Mesenchymal stem cell (in vitro differentiated cells and primary cell): ENCODE measurements at regions not wholly inside any gene's neighbourhood (a gene's known extent, or its start where the extent isn't known, plus 50 kb on each side); places are given as distances from the start of the nearest gene placed in this dataset. TPM values are rescaled to one million over a fixed set of nuclear protein-coding genes. Genes with fewer than 3 reads are reported as not detected.

Experiments used
- DNase-seq: peaks from one replicate; pipeline ENCODE4 v3.0.0-alpha.2; 2013
- H2AFZ ChIP-seq: one replicate; pipeline ENCODE4 v1.6.1; 2013; ENCODE audit warnings: low read depth, mild to moderate bottlenecking, control low read depth, inconsistent platforms, low read length, moderate library complexity
- H2AK5ac ChIP-seq: 2 replicates; pipeline ENCODE4 v1.6.1; 2013; ENCODE audit warnings: low read length, moderate library complexity, mild to moderate bottlenecking, inconsistent platforms; ENCODE audit not compliant: severe bottlenecking
- H2BK120ac ChIP-seq: one replicate; pipeline ENCODE4 v1.6.1; 2013; ENCODE audit warnings: low read depth, mild to moderate bottlenecking, inconsistent platforms, low read length, moderate library complexity
- H2BK12ac ChIP-seq, 2 experiments: one replicate each; pipeline ENCODE4 v1.6.1; 2013; ENCODE audit warnings: inconsistent platforms in 2 of 2, low read length in 2 of 2, mild to moderate bottlenecking in 2 of 2, moderate library complexity in 2 of 2, control low read depth in 1 of 2
- H2BK15ac ChIP-seq: one replicate; pipeline ENCODE4 v1.6.1; 2013; ENCODE audit warnings: mild to moderate bottlenecking, low read depth, inconsistent platforms; ENCODE audit not compliant: poor library complexity, severe bottlenecking
- H2BK5ac ChIP-seq: 2 replicates; pipeline ENCODE4 v1.6.1; 2013; ENCODE audit warnings: low read depth, mild to moderate bottlenecking, low read length, control low read depth, inconsistent platforms; ENCODE audit not compliant: poor library complexity, severe bottlenecking
- H3K14ac ChIP-seq, 2 experiments: one replicate each; pipeline ENCODE4 v1.6.1; 2013; ENCODE audit warnings: inconsistent platforms in 2 of 2, low read length in 2 of 2, control low read depth in 1 of 2, mild to moderate bottlenecking in 1 of 2, moderate library complexity in 1 of 2
- H3K18ac ChIP-seq, 2 experiments: one replicate each; pipeline ENCODE4 v1.6.1; 2013; ENCODE audit warnings: inconsistent platforms in 2 of 2, low read length in 2 of 2, control low read depth in 1 of 2, low read depth in 1 of 2, mild to moderate bottlenecking in 1 of 2
- H3K23ac ChIP-seq, 2 experiments: one replicate each; pipeline ENCODE4 v1.6.1; 2013; ENCODE audit warnings: inconsistent platforms in 2 of 2, low read length in 2 of 2, mild to moderate bottlenecking in 2 of 2, moderate library complexity in 2 of 2, control low read depth in 1 of 2
- H3K27ac ChIP-seq: 2 replicates; pipeline ENCODE4 v1.5.1; 2013; ENCODE audit warnings: mild to moderate bottlenecking, moderate library complexity, low read length, control low read depth, inconsistent platforms; ENCODE audit not compliant: poor library complexity, severe bottlenecking
- H3K27me3 ChIP-seq, 2 experiments: 2 replicates each; pipeline versions ENCODE4 v1.6.1 to v1.7.0; 2013; ENCODE audit warnings: low read length in 2 of 2, mild to moderate bottlenecking in 2 of 2, moderate library complexity in 2 of 2, control low read depth in 1 of 2, inconsistent platforms in 1 of 2; ENCODE audit not compliant: control insufficient read depth in 1 of 2, insufficient read depth in 1 of 2
- H3K36me3 ChIP-seq, 2 experiments: 2 replicates each; pipeline versions ENCODE4 v1.6.1 to v1.7.0; 2013; ENCODE audit warnings: low read length in 2 of 2, control low read depth in 1 of 2, inconsistent platforms in 1 of 2, low read depth in 1 of 2, mild to moderate bottlenecking in 1 of 2; ENCODE audit not compliant: insufficient read depth in 2 of 2, control insufficient read depth in 1 of 2
- H3K4ac ChIP-seq, 2 experiments: one replicate each; pipeline ENCODE4 v1.6.1; 2013; ENCODE audit warnings: inconsistent platforms in 2 of 2, low read length in 2 of 2, mild to moderate bottlenecking in 2 of 2, moderate library complexity in 2 of 2, control low read depth in 1 of 2, low read depth in 1 of 2
- H3K4me1 ChIP-seq: 2 replicates; pipeline ENCODE4 v1.6.1; 2013; ENCODE audit warnings: low read depth, low read length, control low read depth; ENCODE audit not compliant: control insufficient read depth, insufficient read depth
- H3K4me2 ChIP-seq: 2 replicates; pipeline ENCODE4 v1.6.1; 2013; ENCODE audit warnings: low read length, mild to moderate bottlenecking, inconsistent platforms; ENCODE audit not compliant: poor library complexity, severe bottlenecking
- H3K4me3 ChIP-seq, 2 experiments: 2 replicates each; pipeline versions ENCODE4 v1.5.1 to v1.7.0; 2013; ENCODE audit warnings: low read length in 2 of 2, mild to moderate bottlenecking in 2 of 2, control low read depth in 1 of 2, low read depth in 1 of 2; ENCODE audit not compliant: insufficient read depth in 1 of 2
- H3K79me1 ChIP-seq: replicated peaks from 2 replicates; pipeline ENCODE4 v1.6.1; 2013; ENCODE audit warnings: mild to moderate bottlenecking, control low read depth, low read length, inconsistent platforms; ENCODE audit not compliant: poor library complexity, severe bottlenecking
- H3K9ac ChIP-seq: 2 replicates; pipeline ENCODE4 v1.7.0; 2013; ENCODE audit warnings: mild to moderate bottlenecking, low read length, moderate library complexity
- H3K9me3 ChIP-seq: 2 replicates; pipeline ENCODE4 v1.7.0; 2013; ENCODE audit warnings: mild to moderate bottlenecking, low read length; ENCODE audit not compliant: control insufficient read depth
- H4K8ac ChIP-seq: one replicate; pipeline ENCODE4 v1.6.1; 2013; ENCODE audit warnings: inconsistent platforms, mild to moderate bottlenecking, low read length, moderate library complexity
- H4K91ac ChIP-seq: one replicate; pipeline ENCODE4 v1.6.1; 2013; ENCODE audit warnings: mild to moderate bottlenecking, low read length, inconsistent platforms
- WGBS: methylation state at CpG from one replicate; pipeline ENCODE4 v1.1.7; 2013; ENCODE audit warnings: mixed read lengths; 5-methylcytosine and 5-hydroxymethylcytosine counted together
- small RNA-seq: library from polyadenylated mRNA; stranded (forward); fragments of <200 nt; extraction: miRNeasy Mini kit (QIAGEN cat#:217004); gene quantifications from one replicate; pipeline ENCODE3, GENCODE V24; 2013; ENCODE audit warnings: low read depth

- Histone ChIP-seq H3K9me3 (no peaks in the 10 kb centered on the region), H2AK5ac (no peak overlapping the region), H4K8ac (no peak overlapping the region), H3K9ac (no peak overlapping the region), H3K23ac (no peak overlapping the region), H3K4me3 (no peak overlapping the region), H3K14ac (no peak overlapping the region), H4K91ac (no peak overlapping the region), H3K36me3 (no peaks in the 10 kb centered on the region), H2BK5ac (no peak overlapping the region), H3K18ac (no peak overlapping the region), H3K27me3 (no peaks in the 10 kb centered on the region), H3K79me1 (no peaks in the 10 kb centered on the region), H2BK12ac (no peak overlapping the region), H3K27ac (no peak overlapping the region), H2AFZ (no peak overlapping the region), H2BK15ac (no peak overlapping the region), H2BK120ac (no peak overlapping the region), H3K4me2 (no peak overlapping the region), H3K4me1 (no peaks in the 10 kb centered on the region), H3K4ac (no peak overlapping the region)
- DNase-seq = no peak
- 0% methylated on average over 1 of the region's 2 CpGs for WGBS
Measured at GRCh38 chr10:84088626-84089025, 50.7 kb upstream of the GHITM start.

- WGBS = no CpG with 5 or more reads among the region's 2 CpGs
- H2BK120ac ChIP-seq = no peak overlapping the region
Measured at GRCh38 chr10:84089162-84089561, 50.1 kb upstream of the GHITM start.

More at GRCh38 chr10:84089162-84089561, 50.1 kb upstream of the GHITM start:
- no peak overlapping the region for H2BK15ac ChIP-seq
- no peak overlapping the region for H3K23ac ChIP-seq
- H3K9ac ChIP-seq = no peak overlapping the region
- no peak overlapping the region for H3K4me3 ChIP-seq
- no peaks in the 10 kb centered on the region for H3K27me3 ChIP-seq
- H2BK5ac ChIP-seq = no peak overlapping the region
- H3K36me3 ChIP-seq = no peaks in the 10 kb centered on the region
- no peaks in the 10 kb centered on the region for H3K4me1 ChIP-seq
- no peak overlapping the region for H3K27ac ChIP-seq
- H3K18ac ChIP-seq = no peak overlapping the region
- no peak overlapping the region for H4K8ac ChIP-seq
- H2AFZ ChIP-seq = no peak overlapping the region
- no peak overlapping the region for H3K4me2 ChIP-seq
- H3K14ac ChIP-seq = no peak overlapping the region
- H2BK12ac ChIP-seq = no peak overlapping the region
- H3K9me3 ChIP-seq = no peaks in the 10 kb centered on the region
- H2AK5ac ChIP-seq = no peak overlapping the region
- H3K4ac ChIP-seq = no peak overlapping the region
- H3K79me1 ChIP-seq = no peaks in the 10 kb centered on the region
- DNase-seq = no peak
- no peak overlapping the region for H4K91ac ChIP-seq

Small RNAs in the stretch of these regions (small RNA-seq; reads per million reads assigned to genes)
- gene RNU1-65P (not detected), gene RNU6-129P (not detected), gene RNU6-478P (not detected)
